ENCODE measurements at regions not wholly inside any gene's neighbourhood (a gene's known extent, or its start where the extent isn't known, plus 50 kb on each side); places are given as distances from the start of the nearest gene placed in this dataset.

GRCh38 chr7:113715262-113715661 lies 203.5 kb downstream of the PPP1R3A start:
- Histone ChIP-seq H4K20me1 (ENCODE audit: insufficient read depth, low read length) (no peaks in the 10 kb centered on the region), H2AFZ (replicated peaks; ENCODE audit: low read length, poor library complexity) (no peak overlapping the region), H3K9me3 (ENCODE audit: control insufficient read depth, insufficient read depth, low read length) (no peaks in the 10 kb centered on the region), H3K4me2 (ENCODE audit: low read depth, low read length) (no peak overlapping the region), H3K27ac (ENCODE audit: insufficient read depth, low read length) (no peak overlapping the region), H3K27me3 (ENCODE audit: control insufficient read depth, insufficient read depth, low read length) (no peaks in the 10 kb centered on the region), H2BK120ac (ENCODE audit: low read depth, low read length) (no peak overlapping the region), H3K4ac (ENCODE audit: low read depth, low read length) (no peak overlapping the region), H3K36me3 (ENCODE audit: control insufficient read depth, insufficient read depth, low read length) (no peaks in the 10 kb centered on the region), H4K5ac (ENCODE audit: low read depth, low read length) (no peak overlapping the region), H3K79me1 (ENCODE audit: low read depth in 1 of 2, low read length in 2 of 2) (no peaks in the 10 kb centered on the region), H4K91ac (ENCODE audit: insufficient read depth, low read depth, low read length) (no peak overlapping the region), H2BK5ac (ENCODE audit: low read depth, low read length, poor library complexity, severe bottlenecking) (no peak overlapping the region), H3K9ac (ENCODE audit: low read depth, low read length) (no peak overlapping the region), H3K4me3 (ENCODE audit: insufficient read depth, low read depth, low read length) (no peak overlapping the region), H3K9me1 (ENCODE audit: insufficient read depth, low read length) (no peaks in the 10 kb centered on the region), H4K8ac (ENCODE audit: low read depth in 2 of 2, low read length in 2 of 2) (no peak overlapping the region), H2BK20ac (ENCODE audit: low read depth, low read length) (no peak overlapping the region), H3K56ac (ENCODE audit: extremely low read depth, insufficient read depth, low read length) (no peak overlapping the region), H2AK9ac (replicated peaks; ENCODE audit: low read depth, low read length, poor library complexity) (no peak overlapping the region), H3K18ac (ENCODE audit: low read depth, low read length) (no peak overlapping the region), H2BK15ac (ENCODE audit: low read depth, low read length) (no peak overlapping the region), H3K23ac (ENCODE audit: low read depth, low read length) (no peak overlapping the region), H3K4me1 (ENCODE audit: control insufficient read depth, insufficient read depth, low read length) (no peaks in the 10 kb centered on the region), H3K14ac (replicated peaks; ENCODE audit: low read depth, low read length) (no peak overlapping the region), H2AK5ac (ENCODE audit: low read depth, low read length) (no peak overlapping the region)
- ChIA-PET POLR2A (ENCODE audit: unreplicated experiment) (no interaction called here), CTCF (interaction anchor here (0.7 kb wide), 1 partner anchor 40 kb away, joined by 5 read pairs; no protein-coding TSS in a partner anchor)
- BruUV-seq (replicated peaks): no TSS peak
- ATAC-seq (ENCODE audit: low read depth): no peak
- intact Hi-C loops (cut with micrococcal nuclease) (no loop called here), in situ Hi-C loops (cut with MboI; ENCODE audit: low sequenced_read_pairs) (no loop called here), dilution Hi-C loops (cut with HindIII; ENCODE audit: low sequenced_read_pairs, unreplicated experiment) (no loop called here)
- no CpG with 5 or more reads among the region's 1 CpG for WGBS, 2 experiments (ENCODE audit: extremely low coverage in 2 of 2, insufficient read length in 1 of 2)
- no peak for DNase-seq
- TF ChIP-seq FOS (IDR thresholded peaks at IDR 0.05; ENCODE audit: low read depth, low read length) (no peak), ELK1 (IDR thresholded peaks at IDR 0.05; ENCODE audit: borderline replicate concordance, low read depth, low read length) (no peak), RCOR1 (IDR thresholded peaks at IDR 0.05; ENCODE audit: insufficient replicate concordance, low read length) (no peak), SMC3 (IDR thresholded peaks at IDR 0.05; ENCODE audit: low read depth, low read length) (no peak), CEBPB (IDR thresholded peaks at IDR 0.05; ENCODE audit: low read depth, low read length) (no peak), BHLHE40 (IDR thresholded peaks at IDR 0.05; ENCODE audit: low read depth, low read length) (no peak), MAFK (IDR thresholded peaks at IDR 0.05; ENCODE audit: low read depth, low read length) (no peak), RAD21 (IDR thresholded peaks at IDR 0.05; ENCODE audit: low read length) (no peak), NFE2L2 (IDR thresholded peaks at IDR 0.05; ENCODE audit: low read depth, low read length) (no peak), CTCF (conservative IDR thresholded peaks at IDR 0.05; ENCODE audit: low read depth, low read length) (no peak), POLR2A (IDR thresholded peaks at IDR 0.05; ENCODE audit: low read depth, low read length) (no peak), USF2 (IDR thresholded peaks at IDR 0.05; ENCODE audit: low read depth, low read length) (no peak), MXI1 (IDR thresholded peaks at IDR 0.05; ENCODE audit: borderline replicate concordance, low read depth, low read length) (no peak), RFX5 (IDR thresholded peaks at IDR 0.05; ENCODE audit: low read depth, low read length) (no peak), CHD1 (IDR thresholded peaks at IDR 0.05; ENCODE audit: low read depth, low read length) (no peak)

Measured in IMR-90 (cell line).